Medulla oblongata (tissue), 1 donor: ENCODE measurements at regions not wholly inside any gene's neighbourhood (a gene's known extent, or its start where the extent isn't known, plus 50 kb on each side); places are given as distances from the start of the nearest gene placed in this dataset.

Experiments
- DNase-seq: peaks from one replicate; pipeline ENCODE4 v3.0.0-alpha.2; 2015; ENCODE audit errors: extremely low spot score

DNA sequence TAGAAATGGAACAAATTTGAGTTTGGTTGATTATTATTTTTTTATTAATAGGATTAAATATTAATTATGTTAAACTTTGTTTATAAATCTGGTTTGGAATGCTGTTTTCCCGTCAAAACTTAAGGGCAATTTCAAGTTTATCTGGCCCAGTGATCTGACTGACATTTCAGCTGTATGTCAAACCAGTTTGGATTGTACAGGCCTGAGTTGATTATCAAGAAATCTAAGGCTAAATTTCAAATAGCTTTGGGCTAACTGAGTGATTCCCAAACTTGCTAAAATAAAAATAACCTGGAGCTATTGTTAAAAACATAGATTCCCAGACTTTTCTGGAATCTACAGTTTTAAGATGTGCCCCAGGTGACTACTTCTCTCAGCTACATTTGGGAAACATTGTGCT, 65.9 kb upstream of the SPOPL start:
- no peak for DNase-seq

DNA sequence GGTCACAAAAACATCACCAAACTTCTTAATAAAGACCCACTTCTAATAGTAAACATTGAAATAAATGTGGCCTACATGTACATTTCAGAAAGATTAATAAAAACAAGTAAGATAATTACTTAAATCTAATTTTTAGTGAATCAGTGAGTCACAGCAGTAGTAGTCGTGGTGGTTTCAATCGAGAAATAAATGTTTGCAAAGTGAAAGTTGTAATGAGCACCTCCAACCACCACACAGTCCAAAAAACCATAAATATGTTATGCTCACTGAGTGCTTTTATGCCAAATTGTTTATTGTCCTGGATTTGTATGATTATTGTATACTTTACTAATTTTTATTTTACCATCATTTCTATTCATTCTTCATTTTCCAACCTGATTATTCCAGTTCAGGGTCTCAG, 61.8 kb upstream of the SPOPL start:
- DNase-seq, result no peak

DNA sequence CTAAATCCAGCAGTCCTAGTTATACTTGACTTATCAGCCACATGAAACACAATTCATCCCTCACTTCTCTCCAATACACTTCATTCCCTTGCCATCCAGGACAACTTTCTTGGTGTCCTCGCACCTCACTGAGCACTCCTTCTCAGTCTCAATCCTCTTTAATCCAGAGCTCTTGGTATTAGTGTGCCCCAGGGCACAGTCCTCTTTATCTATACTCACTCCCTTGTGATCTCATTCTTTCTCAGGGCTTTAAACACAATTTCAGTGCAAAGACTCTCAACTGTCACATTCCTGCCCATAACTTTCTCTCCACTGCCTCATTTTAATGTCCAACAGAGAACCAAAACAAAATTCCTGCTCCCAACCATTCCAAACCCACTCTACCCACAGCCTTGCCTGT, 60.8 kb upstream of the SPOPL start:
- DNase-seq, result no peak

DNA sequence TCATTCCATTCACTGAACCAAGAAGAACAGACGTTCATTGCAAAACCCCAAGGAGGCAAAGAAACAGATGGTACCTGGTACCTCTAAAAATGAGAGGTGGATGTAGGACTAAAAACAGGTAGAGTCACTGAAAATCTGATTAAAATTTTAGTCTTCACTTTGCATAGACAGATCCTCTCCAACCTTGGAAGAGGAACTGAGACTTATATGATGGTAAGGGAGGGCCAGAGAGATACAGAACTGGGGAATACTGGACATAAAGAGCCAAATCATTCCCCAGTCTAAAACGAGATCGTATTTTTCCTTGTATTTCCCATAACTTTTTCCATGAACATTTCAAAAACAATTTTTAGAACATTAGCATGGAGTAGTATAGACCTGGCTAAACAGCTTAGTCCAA, 59.7 kb upstream of the SPOPL start:
- DNase-seq, result no peak

DNA sequence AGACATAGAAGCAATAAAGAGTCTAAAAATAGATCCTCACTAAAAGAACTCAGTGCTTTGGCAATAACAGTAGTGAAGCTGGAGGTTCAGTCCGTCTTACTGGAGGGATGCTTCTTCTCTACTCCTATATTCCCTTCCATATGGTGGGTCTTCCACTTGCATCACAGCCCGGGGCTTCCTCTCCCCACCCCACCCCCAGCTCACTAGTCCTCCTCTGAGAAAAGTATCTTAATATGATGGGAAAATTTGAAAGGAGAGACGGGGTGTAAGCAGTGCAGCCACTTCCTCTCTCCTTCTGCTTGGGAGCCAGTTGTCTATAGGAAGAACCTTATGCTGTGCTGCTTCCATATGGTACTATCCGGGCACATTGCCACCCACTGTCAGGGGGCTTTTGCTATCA, 57.2 kb upstream of the SPOPL start:
- no peak for DNase-seq

DNA sequence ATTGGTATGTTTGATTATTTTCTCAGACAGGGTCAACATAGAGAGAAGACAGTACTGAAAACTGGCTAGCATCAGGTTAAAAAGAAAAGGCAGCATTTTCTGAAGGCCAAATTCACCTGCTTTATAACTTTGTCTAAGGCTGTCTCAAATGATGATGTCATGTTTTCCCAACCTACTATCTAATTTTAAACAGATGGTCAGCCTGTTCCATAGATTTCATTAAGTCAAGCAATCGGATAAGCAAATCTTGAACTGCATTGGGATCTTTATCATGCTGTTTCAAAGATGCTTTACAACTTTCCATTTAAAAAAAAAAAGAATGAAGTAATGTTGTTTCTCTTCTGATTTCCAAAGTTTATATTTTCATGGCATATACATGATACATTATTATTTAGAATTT, 56.3 kb upstream of the SPOPL start:
- DNase-seq, result no peak

DNA sequence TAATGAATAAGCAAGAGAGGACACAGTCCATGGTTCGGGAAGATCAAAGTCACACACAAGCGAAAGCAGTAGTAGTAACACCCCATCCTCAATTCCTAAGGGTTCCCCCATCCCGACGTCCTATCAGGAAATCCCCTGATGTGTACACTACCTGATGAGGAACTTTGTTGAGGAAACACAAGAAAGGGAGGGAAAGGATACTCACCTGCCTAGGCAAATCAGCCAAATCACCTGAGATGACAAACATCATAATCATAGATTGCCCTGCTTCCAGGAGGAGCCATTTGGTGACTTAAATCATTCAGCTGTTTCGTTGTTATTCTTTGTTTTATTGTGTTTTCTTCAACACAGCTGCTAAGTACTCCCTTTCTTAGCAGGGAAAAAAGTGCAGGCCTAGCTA, 55.5 kb upstream of the SPOPL start:
- DNase-seq, result no peak

DNA sequence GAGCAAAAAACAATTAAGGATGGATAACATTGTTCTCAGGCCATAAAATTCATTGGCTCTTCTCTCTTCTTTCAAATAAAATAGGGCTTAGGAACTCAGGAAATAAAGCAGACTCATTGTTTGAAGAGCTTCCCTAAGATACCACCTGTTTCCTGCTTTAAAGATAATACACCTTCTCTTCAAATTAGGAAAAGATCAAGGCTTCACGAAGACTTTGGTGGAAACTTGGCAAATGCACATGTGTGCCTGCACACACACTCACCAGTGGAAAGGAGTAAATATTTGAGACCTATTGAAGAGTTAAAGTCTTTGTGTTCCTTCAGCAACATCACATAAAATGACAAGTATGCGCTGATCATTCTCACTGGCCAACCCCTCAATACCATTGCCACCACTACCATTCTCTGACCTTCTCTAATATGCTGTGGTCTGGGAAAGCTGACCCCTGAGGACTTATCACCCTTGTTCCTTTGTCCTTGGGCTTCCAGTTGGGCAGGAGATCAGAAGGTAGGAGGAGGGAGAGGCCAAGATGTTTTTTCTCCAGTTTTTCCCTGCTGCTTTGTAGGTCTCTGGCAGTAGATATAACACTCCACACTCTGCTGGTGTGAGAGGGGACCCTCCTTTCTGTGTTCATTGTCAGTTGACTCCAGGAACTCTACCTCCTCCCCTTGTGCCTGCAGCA, 53.5 kb upstream of the SPOPL start:
- DNase-seq, result no peak
